IPS-18a (cell line): ENCODE measurements at regions not wholly inside any gene's neighbourhood (a gene's known extent, or its start where the extent isn't known, plus 50 kb on each side); places are given as distances from the start of the nearest gene placed in this dataset.
"Not testable (repeated sequence)": the region's sequence is repeated elsewhere in the genome, so short reads cannot be mapped to it uniquely, and the experiment has no call there.

Source experiments
- H3K27ac ChIP-seq: one replicate; pipeline ENCODE4 v1.5.1; 2013; ENCODE audit warnings: low read length
- H3K27me3 ChIP-seq: one replicate; pipeline ENCODE4 v1.6.1; 2013; ENCODE audit warnings: mild to moderate bottlenecking, low read length; ENCODE audit not compliant: control insufficient read depth, insufficient read depth
- H3K36me3 ChIP-seq: one replicate; pipeline ENCODE4 v1.6.1; 2013; ENCODE audit warnings: low read depth, low read length; ENCODE audit not compliant: control insufficient read depth
- H3K4me1 ChIP-seq: one replicate; pipeline ENCODE4 v1.6.1; 2013; ENCODE audit warnings: low read depth, low read length; ENCODE audit not compliant: control insufficient read depth
- H3K4me3 ChIP-seq: one replicate; pipeline ENCODE4 v1.5.1; 2013; ENCODE audit warnings: low read length
- H3K9ac ChIP-seq: one replicate; pipeline ENCODE4 v1.6.1; 2013; ENCODE audit warnings: mild to moderate bottlenecking, low read length, moderate library complexity
- H3K9me3 ChIP-seq: one replicate; pipeline ENCODE4 v1.6.1; 2013; ENCODE audit warnings: low read depth, low read length; ENCODE audit not compliant: control insufficient read depth

DNA sequence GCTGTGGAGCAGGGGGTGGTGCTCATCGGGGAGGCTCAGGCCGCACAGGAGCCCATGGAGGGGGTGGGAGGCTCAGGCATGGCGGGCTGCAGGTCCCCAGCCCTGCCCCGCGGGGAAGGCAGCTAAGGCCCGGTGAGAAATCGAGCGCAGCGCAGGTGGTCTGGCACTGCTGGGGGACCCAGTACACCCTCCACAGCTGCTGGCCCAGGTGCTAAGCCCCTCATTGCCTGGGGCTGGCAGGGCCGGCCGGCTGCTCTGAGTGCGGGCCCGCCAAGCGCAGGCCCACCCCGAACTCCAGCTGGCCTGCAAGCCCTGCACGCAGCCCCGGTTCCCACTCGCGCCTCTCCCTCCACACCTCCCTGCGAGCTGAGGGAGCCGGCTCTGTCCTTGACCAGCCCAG, 257.3 kb upstream of the CNTN5 start:
- not testable (repeated sequence) for H3K9ac ChIP-seq, H3K9me3 ChIP-seq, H3K4me3 ChIP-seq, H3K27ac ChIP-seq, H3K36me3 ChIP-seq, H3K4me1 ChIP-seq, H3K27me3 ChIP-seq

DNA sequence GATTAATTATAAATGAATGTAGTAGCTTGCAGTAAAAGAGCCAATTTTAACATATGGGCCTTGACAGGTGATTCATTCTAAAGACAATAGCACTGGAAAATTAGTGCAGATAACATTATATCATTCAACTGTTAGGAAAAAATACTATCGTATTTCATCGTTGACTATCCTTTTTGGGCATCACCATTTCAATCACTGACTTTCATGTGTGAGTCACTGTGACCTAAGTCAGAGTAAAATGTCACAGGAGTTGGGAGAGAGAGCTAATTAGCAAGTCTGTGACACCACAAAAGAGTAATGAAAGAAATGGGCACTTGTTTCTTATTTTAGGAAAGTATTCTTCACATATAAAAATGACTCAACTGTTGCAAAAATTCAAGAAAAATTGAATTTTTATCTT, 253.8 kb upstream of the CNTN5 start:
- no peaks in the 10 kb centered on the region for H3K4me1 ChIP-seq
- no peak overlapping the region for H3K4me3 ChIP-seq
- no peaks in the 10 kb centered on the region for H3K9me3 ChIP-seq
- H3K27ac ChIP-seq = no peak overlapping the region
- no peaks in the 10 kb centered on the region for H3K36me3 ChIP-seq
- no peak overlapping the region for H3K9ac ChIP-seq
- no peaks in the 10 kb centered on the region for H3K27me3 ChIP-seq

DNA sequence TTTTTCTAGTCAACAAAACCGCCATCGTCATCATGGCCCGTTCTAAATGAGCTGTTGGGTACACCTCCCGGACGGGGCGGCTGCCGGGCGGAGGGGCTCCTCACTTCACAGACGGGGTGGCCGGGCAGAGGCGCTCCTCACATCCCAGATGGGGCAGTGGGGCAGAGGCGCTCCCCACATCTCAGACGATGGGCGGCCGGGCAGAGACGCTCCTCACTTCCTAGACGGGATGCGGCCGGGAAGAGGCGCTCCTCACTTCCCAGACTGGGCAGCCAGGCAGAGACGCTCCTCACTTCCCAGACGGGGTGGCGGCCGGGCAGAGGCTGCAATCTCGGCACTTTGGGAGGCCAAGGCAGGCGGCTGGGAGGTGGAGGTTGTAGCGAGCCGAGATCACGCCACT, 250.7 kb upstream of the CNTN5 start:
- not testable (repeated sequence) for H3K27me3 ChIP-seq

DNA sequence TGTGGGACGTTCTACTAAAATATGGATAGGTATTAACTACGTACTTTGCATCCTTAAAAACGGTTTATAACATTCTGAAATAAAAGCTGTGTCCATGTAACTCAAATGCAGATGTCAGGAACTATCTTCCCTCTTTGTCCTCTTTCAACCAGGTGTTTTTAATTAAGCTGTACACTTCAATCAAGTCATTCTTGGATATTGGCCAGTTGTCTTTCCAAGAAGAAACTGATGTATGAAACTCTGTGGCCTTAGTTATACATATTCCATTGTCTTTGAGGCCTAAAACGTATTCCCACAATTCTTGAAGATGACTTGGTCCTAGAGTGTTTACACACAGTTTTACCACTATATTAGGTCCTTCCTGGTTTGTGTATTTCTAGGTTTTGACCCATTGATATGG, 249.0 kb upstream of the CNTN5 start:
- Histone ChIP-seq H3K36me3 (no peaks in the 10 kb centered on the region), H3K27ac (no peak overlapping the region), H3K27me3 (no peaks in the 10 kb centered on the region), H3K9ac (no peak overlapping the region), H3K9me3 (no peaks in the 10 kb centered on the region), H3K4me3 (no peak overlapping the region), H3K4me1 (no peaks in the 10 kb centered on the region)

More for the DNA sequence above, 250.7 kb upstream of the CNTN5 start:
- H3K4me1 ChIP-seq, H3K4me3 ChIP-seq, H3K9me3 ChIP-seq, H3K36me3 ChIP-seq, H3K9ac ChIP-seq, H3K27ac ChIP-seq: not testable (repeated sequence)

DNA sequence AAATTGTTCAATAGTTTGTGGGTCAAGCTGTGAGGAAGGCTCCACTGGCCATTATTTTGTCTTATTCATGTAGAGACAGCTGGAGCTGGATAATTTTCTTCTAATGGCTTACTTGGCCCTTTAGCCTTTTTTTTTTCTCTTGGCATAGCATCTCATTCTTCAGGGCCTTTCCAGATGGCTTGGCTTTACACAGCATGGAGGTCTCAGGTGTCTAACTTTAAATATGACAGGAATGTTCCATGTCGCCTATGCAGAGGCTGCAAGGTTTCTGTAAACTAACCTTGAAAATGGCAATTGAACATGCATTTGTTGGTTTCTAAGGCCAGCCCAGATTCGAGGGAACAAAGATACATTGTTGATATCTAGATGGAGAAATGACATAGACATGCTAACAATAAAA, 247.9 kb upstream of the CNTN5 start:
- Histone ChIP-seq H3K36me3 (no peaks in the 10 kb centered on the region), H3K27ac (no peak overlapping the region), H3K9me3 (no peaks in the 10 kb centered on the region), H3K9ac (no peak overlapping the region), H3K4me1 (no peaks in the 10 kb centered on the region), H3K27me3 (no peaks in the 10 kb centered on the region), H3K4me3 (no peak overlapping the region)

DNA sequence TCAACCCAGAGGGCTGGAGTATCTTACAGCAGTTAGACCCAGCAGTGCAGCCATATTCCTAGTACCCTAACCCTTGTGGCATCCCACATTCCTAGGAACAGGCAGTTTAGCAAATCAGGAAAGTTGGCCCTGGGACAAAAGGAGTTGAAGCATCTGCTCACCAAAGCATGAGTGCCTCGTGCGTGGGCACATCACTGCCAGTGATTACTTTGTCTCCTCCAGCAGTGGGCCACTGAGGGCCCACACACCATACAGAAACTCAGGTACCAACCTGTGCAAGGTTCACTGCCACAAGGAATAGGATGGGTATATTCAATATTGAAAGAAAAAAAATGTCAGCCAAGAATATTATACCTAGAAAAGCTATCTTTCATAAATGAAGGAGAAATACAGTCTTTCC, 227.5 kb upstream of the CNTN5 start:
- Histone ChIP-seq H3K9ac (no peak overlapping the region), H3K4me3 (no peak overlapping the region), H3K27me3 (no peaks in the 10 kb centered on the region), H3K9me3 (peaks cover 3% of the 10 kb centered on the region), H3K36me3 (no peaks in the 10 kb centered on the region), H3K27ac (no peak overlapping the region), H3K4me1 (no peaks in the 10 kb centered on the region)

DNA sequence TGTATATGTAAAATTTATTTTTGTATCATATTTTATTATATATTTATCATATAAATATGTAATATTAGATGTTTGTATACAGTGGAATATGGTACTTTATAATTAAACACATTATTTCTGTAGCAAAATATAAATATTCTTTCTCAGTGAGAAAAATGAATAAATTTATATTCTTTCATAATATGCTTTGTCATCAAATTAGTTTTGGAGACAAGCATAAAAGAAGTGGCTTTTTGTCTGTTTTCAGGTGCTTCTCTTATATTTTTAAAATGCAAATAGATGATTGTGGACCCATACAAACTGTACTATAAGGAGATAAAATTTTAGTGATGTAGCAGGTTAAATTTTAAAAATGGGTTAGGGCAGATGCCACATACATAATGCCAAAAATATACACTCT, 222.4 kb upstream of the CNTN5 start:
- no peaks in the 10 kb centered on the region for H3K27me3 ChIP-seq
- H3K4me3 ChIP-seq = no peak overlapping the region
- H3K9me3 ChIP-seq = no peaks in the 10 kb centered on the region
- no peak overlapping the region for H3K27ac ChIP-seq
- no peak overlapping the region for H3K9ac ChIP-seq
- H3K4me1 ChIP-seq = no peaks in the 10 kb centered on the region
- no peaks in the 10 kb centered on the region for H3K36me3 ChIP-seq

DNA sequence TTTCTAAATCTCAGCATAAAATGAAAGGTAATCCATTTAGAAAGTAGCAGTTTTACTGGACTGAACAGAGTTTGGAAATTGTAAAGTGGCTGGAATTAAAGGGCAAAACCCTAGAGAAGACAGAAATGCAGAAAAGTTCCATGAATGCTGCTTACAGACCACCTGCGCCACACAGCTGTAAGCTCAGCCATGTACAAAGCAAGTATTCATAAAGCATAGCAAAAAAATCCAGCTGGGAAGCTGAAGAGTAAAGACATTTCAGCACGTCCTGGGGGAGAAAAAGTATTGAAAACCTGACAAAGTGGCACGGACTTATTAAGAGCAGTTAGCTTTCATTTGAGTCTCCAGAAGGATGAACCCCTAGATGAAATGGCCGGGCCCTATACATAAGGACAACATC, 220.1 kb upstream of the CNTN5 start:
- Histone ChIP-seq H3K9me3 (no peaks in the 10 kb centered on the region), H3K27me3 (no peaks in the 10 kb centered on the region), H3K4me1 (no peaks in the 10 kb centered on the region), H3K27ac (no peak overlapping the region), H3K36me3 (no peaks in the 10 kb centered on the region), H3K4me3 (no peak overlapping the region), H3K9ac (no peak overlapping the region)

DNA sequence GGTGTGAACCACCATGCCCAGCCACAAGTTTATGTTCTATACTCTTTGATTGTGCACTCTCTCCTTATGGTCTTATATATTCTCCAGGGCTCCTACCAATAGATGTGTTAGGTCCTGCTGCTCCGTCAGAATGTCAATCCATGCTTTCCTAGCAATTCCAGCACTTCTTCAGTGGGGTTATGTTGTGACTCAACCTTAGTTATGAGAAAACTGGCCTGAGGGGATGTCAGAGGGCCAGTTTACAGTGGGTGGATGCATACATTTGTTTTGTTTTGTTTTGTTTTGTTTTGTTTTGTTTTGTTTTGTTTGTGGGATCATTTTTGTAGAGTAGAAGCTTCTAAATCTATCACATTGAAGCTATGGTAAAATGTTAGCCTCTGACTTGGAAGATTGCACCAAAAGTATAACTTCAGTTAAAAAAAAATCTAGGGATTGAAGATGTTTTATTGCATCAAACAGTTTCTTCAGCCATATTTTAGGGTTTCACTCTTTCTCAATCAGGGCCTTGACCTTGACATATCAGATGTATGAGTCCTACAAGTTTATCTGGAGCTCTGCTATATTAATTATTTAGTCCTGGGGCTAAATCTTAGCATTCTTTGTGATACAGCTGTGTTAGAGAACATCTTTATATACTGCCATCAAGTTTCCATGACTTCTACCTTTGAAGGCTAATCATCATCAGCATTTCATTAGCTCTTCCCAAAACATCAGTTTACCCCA, 191.6 kb upstream of the CNTN5 start:
- Histone ChIP-seq H3K27me3 (no peaks in the 10 kb centered on the region), H3K4me3 (no peak overlapping the region)

DNA sequence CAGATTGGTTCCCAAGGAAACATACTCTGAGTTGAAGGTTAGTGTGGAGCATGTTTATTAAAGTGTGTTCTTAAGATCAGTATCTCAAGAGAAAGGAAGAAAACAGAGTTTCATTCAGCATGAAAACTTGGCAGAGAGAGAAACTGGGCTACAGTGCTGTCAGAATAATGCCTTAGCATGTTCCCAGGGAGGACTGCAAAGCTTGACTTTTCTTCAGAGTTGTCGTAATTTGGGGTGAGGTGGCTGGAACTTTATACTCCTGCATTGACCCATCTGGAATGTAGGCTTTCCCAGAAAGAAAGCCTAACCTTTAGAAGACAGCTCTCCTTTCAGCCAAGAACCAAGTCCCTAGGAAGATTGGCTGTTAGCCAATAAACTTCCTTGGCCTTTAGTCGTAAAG, 190.8 kb upstream of the CNTN5 start:
- Histone ChIP-seq H3K4me3 (no peak overlapping the region), H3K9ac (no peak overlapping the region), H3K9me3 (no peaks in the 10 kb centered on the region)

More for the DNA sequence above, 191.6 kb upstream of the CNTN5 start:
- Histone ChIP-seq H3K27ac (no peak overlapping the region), H3K9me3 (no peaks in the 10 kb centered on the region), H3K4me1 (no peaks in the 10 kb centered on the region), H3K36me3 (no peaks in the 10 kb centered on the region), H3K9ac (no peak overlapping the region)

DNA sequence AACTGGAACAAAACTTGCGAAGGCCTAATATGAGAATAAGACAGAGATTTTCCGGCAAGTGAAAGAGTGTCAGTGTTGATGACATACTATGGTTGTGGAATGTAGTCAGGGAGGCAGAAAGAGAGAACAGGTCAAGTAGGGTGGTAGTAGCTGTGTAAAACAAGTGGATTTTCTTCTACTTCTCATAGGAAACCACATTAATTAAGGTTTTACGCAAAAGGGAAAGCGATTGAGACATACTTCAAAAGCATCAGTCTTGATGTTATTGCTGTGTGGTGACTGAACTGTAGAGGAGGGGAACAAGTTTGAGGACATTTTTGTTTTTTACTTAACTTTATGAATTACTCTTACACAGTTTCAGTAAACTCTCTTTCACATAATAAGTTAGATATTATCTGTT, 186.0 kb upstream of the CNTN5 start:
- Histone ChIP-seq H3K9ac (no peak overlapping the region), H3K36me3 (no peaks in the 10 kb centered on the region), H3K27me3 (no peaks in the 10 kb centered on the region), H3K4me1 (no peaks in the 10 kb centered on the region), H3K9me3 (no peaks in the 10 kb centered on the region), H3K27ac (no peak overlapping the region), H3K4me3 (no peak overlapping the region)

More for the DNA sequence above, 190.8 kb upstream of the CNTN5 start:
- Histone ChIP-seq H3K27me3 (no peaks in the 10 kb centered on the region), H3K27ac (no peak overlapping the region), H3K36me3 (no peaks in the 10 kb centered on the region), H3K4me1 (no peaks in the 10 kb centered on the region)

DNA sequence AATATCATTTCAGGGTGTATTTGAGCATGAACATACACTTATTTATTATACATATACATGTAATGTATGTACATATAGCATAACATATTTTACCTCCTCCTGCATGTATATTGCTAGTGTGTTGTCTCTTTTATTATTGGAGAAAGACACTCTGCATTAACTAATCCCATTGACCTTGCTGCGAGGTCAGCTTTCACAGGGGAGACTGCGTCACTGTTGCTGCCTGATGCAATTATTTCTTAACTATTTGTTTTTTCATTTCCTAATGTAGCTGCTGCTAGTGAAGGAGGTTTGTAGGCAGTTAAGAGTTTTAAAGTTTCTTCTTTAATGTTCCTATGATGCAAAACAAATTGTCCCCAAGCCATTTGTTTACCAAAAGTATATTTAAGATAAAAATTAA, 185.4 kb upstream of the CNTN5 start:
- Histone ChIP-seq H3K4me1 (no peaks in the 10 kb centered on the region), H3K4me3 (no peak overlapping the region), H3K9ac (no peak overlapping the region), H3K27me3 (no peaks in the 10 kb centered on the region), H3K27ac (no peak overlapping the region), H3K9me3 (no peaks in the 10 kb centered on the region), H3K36me3 (no peaks in the 10 kb centered on the region)
